NCI-H2171 treated with DMSO at 0.1 percent for 48 hours (cell line): ENCODE measurements at regions not wholly inside any gene's neighbourhood (a gene's known extent, or its start where the extent isn't known, plus 50 kb on each side); places are given as distances from the start of the nearest gene placed in this dataset.
"Not testable (repeated sequence)": the region's sequence is repeated elsewhere in the genome, so short reads cannot be mapped to it uniquely, and the experiment has no call there.

Source experiments
- DNase-seq: peaks from one replicate; lab custom pipeline; 2025; lab: John Stamatoyannopoulos, UW

DNA sequence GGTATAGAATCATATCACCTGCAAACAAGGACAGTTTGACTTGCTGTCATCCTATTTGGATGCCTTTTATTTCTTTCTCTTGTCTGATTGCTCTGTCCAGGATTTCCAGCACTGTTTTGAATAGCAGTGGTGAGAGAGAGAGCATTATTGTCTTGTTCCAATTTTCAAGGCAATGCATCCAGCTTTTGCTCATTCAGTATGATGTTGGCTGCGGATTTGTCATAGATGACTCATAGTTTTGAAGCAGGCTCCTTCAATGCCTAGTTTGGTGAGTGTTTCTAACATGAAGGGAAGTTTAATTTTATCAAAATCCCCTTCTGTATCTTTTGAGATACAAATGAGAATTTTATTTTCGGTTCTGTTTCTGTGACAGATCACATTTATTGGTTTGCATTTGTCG is 518.9 kb downstream of the PCDH11X start:
- not testable (repeated sequence) for DNase-seq

DNA sequence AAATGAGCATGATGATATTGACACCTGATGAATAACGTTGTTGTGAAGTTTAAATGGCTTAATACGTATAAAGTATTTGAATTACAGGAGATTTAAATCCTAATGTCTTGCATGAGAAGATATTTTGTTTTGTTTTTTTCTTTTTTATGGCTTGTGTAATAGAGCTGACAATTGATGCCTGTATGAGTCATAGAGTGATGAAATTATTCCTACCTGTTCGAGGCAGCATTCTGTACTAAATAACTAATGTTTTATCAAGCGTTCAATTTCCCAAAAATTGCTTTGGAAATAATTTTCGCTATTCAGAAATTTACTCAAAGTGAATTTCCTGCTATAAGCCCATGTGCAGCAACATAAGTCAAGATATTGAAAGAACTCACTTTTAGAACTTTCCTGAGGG is 554.0 kb downstream of the PCDH11X start:
- not testable (repeated sequence) for DNase-seq

DNA sequence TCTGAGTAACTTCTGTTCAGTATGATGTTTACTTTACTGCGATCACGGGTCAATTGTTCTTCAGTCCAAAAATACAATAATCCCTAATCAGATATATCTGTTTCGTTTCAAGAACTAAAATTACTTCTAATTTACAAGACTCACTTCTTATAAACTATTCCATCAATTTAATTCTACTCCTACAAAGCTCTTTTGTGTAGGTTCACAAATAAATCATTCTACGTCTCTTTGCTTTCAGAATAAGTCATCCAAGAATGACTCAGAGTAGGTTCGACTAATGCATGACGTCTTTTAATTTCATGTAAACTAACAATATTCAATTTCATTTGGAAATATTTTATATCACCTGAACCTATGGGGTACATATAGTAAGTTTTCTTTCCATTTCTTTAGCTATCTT is 571.9 kb downstream of the PCDH11X start:
- not testable (repeated sequence) for DNase-seq

- DNase-seq, result no peak
Observed at GRCh38 chrX:92351511-92351910, 572.3 kb downstream of the PCDH11X start.
